GM19463 (cell line): ENCODE measurements at regions not wholly inside any gene's neighbourhood (a gene's known extent, or its start where the extent isn't known, plus 50 kb on each side); places are given as distances from the start of the nearest gene placed in this dataset.

Source experiments
- ATAC-seq: cut with Tn5 transposase; IDR thresholded peaks from one replicate; pipeline ENCODE4 v1.9.1; 2021; ENCODE audit warnings: mild to moderate bottlenecking, moderate library complexity; ENCODE audit not compliant: unreplicated experiment

- no peak for ATAC-seq
Measured at GRCh38 chr2:128640845-128641360, 322.2 kb upstream of the HS6ST1 start.

DNA sequence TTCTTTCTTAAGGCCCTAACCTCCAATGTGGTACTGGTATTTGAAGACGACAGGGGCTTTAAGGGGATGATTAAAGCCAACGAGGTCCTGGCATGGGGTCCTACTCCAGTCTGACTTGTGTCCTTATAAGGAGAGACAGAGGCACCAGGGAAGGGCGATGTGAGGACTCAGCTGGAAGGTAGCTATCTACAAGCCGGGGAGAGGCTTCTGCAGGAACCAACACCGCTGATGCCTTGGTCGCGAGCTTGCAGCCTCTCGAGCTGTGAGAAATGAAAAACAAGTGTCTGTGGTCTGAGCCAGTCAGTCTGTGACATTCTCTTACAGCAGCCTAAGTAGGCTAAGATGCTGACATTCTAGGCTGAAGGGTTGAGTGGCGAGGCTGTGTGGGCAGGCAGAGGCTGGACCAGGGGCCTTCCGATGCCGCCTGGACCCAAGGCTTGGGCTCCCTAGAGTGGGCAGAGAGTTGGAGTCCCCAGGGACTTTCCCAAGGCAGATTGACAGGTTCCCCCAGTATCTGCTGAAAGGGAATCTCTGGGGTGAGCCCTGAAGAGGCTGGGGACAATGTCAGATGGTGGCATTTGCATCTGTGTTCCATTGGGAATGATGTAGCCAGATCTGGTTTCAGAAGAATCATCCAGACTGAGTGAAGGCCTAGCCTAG is 322.9 kb upstream of the HS6ST1 start:
- ATAC-seq, result no peak

- ATAC-seq, result no peak
Measured at GRCh38 chr2:128642316-128642715, 323.6 kb upstream of the HS6ST1 start.

DNA sequence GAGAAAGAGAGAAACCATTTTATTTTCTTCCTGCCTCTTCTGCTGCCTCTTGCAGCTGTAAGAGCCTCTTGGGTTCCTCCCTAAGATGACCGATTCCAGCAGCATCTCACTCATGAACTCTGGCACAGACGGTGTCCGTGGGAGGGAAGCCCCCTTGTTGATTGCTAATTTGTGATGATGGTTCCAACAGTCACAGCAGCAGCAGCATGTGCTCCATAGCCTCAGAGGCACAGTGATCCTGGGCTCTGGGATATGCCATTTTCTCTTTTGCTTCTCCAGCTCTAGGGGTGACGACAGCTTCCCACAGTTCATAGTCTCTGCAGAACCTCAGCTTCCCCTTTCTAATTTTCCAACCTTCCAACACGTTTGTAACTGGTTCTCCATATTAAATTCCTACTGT is 324.2 kb upstream of the HS6ST1 start:
- ATAC-seq, result no peak

DNA sequence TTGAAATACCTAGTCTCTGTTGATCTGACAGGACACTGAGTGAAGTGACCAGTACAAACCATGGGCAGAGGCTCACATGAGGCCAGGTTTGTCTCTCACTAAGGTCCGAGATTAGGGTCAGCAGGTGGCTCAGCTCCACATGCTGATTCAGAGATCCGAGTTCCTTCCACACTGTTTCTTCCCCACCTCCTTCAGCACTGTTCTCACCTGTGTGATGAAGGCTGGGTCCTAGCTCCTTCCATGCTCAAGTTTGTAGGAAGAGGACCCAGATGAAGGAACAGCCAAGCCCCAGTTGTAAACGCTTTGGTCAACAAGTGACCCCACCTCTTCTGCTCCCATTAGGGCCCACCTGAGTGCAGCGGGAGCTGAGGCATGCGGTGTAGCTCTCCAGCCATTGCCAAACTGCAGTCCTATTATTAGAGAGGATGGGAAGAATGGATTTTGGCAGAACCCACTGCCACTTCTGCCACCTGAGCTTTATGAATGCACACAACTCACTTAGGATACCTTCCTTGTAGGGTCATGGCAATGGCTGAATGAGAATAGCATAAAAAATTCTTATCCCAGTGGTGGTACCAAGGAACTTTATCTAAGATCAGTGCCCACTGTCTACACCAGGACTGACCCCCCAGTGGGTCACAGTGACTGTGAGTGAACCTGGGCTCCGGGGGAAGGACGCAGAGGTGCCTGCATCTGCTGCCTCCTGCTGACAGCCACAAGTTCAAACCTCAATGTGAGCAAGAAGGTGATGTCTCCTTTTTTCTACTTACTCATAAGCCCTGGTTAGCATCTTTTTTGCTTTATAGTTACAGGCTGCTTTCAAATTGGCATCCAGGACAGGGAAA is 324.8 kb upstream of the HS6ST1 start:
- ATAC-seq, result no peak

GRCh38 chr2:128644156-128644555 is 325.5 kb upstream of the HS6ST1 start:
- ATAC-seq, result no peak

GRCh38 chr2:128644718-128645256 is 326.1 kb upstream of the HS6ST1 start:
- no peak for ATAC-seq

GRCh38 chr2:128645631-128646030 is 327.0 kb upstream of the HS6ST1 start:
- ATAC-seq, result no peak

GRCh38 chr2:128646091-128646490 is 327.4 kb upstream of the HS6ST1 start:
- ATAC-seq, result no peak

DNA sequence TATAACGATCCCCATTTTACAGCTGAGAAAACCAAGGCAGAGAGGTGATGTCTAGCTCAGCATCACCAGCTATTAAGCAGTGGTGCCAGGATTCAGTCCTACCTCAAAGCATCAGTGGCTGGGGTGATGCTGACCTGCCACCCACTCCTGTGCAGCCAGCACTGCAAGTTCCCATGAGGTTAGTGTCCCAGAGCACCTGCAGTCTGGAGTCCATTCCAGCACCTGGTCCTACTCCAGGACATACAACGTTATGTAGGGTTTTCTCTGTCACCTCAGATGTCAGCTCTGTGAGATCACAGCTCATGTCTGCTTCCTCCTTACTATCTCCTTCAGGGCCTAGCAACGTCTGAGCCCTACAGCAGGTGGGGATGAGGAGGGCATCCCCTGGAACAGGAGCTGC is 328.0 kb upstream of the HS6ST1 start:
- ATAC-seq, result no peak

DNA sequence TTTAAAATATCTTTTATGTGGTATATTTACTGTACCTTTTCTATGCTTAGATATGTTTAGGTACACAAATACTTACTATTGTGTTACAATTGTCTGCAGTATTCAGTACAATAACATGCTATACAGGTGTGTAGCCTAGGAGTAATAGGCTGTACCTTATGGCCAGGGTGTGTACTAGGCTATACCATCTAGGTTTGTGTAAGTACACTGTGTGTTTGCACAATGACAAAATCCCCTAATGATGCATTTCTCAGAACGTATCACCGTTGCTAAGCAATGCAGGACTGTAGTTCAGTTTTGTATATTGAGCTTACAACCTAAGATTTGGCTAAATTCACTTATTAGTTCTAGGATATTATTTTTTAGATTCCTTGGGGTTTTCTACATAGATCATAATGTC is 332.3 kb upstream of the HS6ST1 start:
- no peak for ATAC-seq

DNA sequence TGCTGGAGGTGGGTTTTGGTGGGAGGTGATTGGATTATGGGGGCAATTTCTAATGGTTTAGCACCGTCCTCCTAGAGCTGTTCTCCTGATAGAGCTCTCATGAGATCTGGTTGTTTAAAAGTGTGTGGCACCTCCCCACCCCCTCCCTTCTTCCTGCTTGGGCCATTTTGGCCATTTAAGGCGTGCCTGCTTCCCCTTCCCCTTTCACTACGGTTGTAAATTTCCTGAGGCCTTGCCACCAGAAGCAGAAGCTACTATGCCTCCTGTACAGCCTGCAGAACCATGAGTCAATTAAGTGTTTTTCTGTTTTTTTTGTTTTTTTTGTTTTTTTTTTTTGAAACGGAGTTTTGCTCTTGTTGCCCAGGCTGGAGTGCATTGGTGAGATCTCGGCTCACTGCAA is 335.7 kb upstream of the HS6ST1 start:
- no peak for ATAC-seq

- no peak for ATAC-seq
Measured at GRCh38 chr2:128660836-128661235, 342.2 kb upstream of the HS6ST1 start.

- no peak for ATAC-seq
Measured at GRCh38 chr2:128661311-128661710, 342.6 kb upstream of the HS6ST1 start.

GRCh38 chr2:128662051-128662471 is 343.4 kb upstream of the HS6ST1 start:
- ATAC-seq, result no peak

- no peak for ATAC-seq
Measured at GRCh38 chr2:128663371-128664050, 344.8 kb upstream of the HS6ST1 start.

DNA sequence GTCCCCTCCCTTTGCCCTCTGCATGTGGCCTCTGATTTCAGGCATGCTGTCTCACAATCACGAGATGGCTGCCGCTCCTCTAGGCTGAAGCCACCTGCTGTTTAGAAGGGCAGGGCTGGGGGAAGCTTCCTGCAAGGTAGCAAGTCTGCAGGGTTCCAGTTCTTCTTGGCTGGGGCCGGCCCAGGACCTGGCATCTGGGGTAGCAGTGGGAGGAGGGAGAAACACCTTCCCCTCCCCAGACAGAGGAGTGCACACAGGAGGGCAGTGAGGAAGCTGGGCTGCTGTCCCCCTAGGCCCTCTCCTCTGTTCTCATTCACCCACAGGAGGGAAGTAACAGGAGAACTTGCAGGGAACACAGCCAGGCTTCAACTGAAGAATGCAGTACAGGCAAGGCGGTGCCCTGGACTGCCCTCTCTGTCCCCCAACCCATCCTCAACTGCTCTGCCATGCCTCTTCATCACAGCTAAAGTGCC is 345.9 kb upstream of the HS6ST1 start:
- ATAC-seq, result no peak

- ATAC-seq, result no peak
Measured at GRCh38 chr2:128665113-128665512, 346.4 kb upstream of the HS6ST1 start.

DNA sequence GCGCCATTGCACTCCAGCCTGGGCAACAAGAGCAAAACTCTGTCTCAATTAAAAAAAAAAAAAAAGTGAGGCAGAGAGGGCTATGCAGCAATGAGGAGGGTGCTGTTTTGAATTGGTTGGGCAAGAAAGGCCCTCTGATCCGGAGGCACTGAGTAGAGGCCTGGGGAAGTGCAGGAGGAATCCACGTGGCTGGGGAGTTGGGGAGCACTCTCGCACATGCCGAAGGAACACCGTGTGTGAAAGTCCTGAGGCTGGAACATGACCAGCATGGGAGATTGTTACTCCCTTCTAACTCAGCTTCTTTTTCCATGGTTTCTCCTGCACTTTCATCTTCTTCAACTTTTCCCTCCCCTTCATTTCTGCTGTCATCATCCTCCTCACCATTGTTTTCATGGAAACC is 347.9 kb upstream of the HS6ST1 start:
- ATAC-seq, result no peak

GRCh38 chr2:128667391-128667790 is 348.7 kb upstream of the HS6ST1 start:
- no peak for ATAC-seq

DNA sequence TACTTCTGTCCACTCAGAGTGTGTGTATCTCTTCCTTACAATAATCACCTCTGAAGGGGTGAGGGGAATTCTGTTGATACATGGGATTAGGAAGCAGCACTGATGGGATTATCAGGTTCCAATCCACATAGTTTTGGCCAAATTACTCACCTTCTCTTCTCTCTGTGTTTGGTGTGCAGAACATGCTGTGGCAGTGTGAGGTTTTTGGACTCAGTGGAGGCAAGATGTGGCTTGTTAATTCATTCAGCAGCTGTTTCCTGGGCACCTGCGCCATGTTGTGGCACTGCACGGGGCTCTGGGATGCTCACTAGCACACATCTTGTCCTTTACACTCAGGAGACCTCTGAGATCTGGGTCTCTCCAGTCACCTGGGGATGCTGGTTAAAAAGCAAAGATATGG is 350.3 kb upstream of the HS6ST1 start:
- ATAC-seq, result no peak
